GM21515 (cell line): ENCODE measurements at regions not wholly inside any gene's neighbourhood (a gene's known extent, or its start where the extent isn't known, plus 50 kb on each side); places are given as distances from the start of the nearest gene placed in this dataset.

Experiments used
- ATAC-seq: cut with Tn5 transposase; IDR thresholded peaks from one replicate; pipeline ENCODE4 v1.9.1; 2021; ENCODE audit not compliant: unreplicated experiment

DNA sequence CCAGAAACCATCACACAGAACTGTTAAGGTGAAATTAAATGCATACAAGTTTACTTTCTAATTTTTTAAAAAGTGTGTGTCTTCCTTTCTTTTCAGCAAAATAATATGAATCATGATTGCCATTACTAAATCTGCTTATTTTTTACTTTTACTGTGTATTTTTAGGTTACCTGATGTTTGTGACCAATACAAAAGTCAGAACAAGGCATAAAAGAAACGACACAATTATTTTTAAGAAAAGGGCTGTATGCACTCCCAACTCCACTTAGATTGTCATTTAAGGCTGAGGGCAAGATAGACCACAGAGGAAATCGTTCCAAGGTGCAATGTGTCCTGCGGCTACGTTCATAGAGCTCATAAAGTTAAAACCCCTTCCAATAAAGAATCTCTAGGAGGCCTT lies 797.0 kb downstream of the TDRD15 start:
- no peak for ATAC-seq

DNA sequence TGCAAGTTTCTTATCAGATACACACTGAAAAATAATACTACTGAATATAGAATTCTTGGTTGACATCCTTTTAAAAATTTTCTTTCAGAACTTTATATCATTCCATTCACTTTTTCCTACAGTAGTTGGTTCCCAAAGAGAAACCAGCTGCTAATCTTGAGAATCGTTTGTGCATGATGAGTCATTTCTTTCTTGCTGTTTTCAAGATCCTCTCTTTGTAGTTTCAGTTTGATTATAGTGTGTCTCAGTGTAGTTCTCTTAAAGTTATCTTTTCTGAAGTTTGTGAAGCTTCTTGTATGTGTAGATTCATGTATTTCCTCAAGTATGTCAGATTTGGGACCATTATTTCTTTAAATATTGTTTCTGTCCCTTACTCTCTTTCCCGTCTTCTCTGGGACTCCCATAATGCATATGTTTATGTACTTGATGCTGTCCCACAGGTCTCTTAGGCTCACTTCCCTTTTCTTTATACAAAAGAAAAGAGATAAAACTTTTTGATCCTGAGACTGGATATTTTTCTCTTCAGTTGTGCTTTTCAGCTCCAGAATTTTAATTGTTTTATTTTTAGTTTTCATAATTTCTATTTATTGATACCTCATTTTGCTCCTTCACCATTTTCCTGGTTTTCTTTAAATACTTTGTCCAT lies 801.0 kb downstream of the TDRD15 start:
- ATAC-seq: no peak

DNA sequence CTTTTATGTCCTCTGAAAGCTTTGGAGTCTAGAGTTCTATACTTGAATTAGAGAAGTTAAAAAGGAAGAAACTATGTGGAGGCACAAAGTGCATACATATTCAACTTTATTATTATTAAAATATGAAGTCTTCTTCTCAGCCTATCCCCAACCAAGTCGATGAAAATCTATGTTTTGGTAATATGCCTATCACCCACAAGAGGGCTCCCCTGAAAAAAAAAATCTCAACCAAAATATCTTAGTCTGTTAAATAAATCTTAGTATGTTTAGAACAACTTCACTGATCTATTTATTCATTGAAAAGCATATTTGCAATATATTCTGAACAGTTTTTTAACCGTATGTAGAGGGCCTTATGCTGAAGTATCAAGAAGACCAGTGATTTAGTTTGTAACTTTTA lies 804.5 kb downstream of the TDRD15 start:
- no peak for ATAC-seq

DNA sequence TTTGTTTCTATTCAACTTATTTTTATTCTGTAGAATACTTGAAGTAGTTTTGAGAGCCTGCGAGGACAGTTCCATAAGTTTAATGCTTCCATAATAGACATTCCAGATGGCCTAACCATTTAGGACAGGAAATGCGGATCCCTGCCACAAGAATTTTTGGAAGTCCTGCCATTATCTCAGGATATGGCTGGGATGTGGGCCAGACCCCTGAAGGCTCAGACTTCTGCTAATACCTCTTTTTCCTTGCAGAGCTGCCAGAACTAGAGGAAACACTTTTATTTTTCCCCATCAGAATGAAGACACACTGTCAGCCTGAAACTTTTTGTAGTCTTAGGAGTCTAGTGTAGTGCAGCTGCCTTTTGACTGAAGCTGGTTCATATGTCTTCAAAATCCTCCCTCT lies 806.5 kb downstream of the TDRD15 start:
- no peak for ATAC-seq

- no peak for ATAC-seq
These were observed 816.2 kb downstream of the TDRD15 start for GRCh38 chr2:21939967-21940366.

GRCh38 chr2:21944536-21944935 lies 820.8 kb downstream of the TDRD15 start:
- ATAC-seq: no peak

DNA sequence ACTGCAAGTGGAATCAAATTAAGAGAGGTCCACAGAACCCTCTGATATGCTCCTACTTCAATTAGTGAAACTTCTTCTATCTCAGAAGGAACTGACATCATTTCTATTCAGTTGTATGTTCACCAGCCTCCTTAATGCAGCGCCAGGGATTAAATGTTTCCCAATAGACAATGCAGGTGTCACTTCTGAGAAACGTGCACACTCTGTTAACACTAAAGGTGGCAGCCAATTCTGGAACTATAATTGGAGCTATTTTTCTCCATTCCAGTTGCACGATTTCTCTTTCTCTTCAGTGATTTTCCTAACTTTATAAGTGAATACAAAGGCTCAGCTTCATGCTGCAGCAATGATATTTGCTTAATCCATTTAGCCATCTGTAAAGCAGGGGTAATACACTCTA lies 821.9 kb downstream of the TDRD15 start:
- no peak for ATAC-seq

DNA sequence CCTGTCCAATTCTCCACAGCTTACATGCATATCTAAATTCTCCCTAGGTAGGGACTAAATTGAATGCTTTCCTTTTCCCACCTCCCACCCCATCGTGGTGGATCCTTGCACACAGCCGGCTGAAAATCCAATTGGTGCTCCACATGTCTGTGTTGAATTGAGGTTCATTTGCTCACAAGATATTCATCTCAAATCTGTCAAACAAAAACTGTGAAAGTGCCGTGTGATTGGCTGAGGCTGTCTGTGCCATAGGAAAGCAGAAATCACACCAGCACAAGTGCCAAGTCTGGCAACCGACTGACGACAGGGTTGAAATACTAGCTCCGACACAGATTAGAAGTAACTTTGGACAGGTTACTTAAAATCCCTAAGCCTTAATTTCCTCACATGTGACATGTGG lies 823.3 kb downstream of the TDRD15 start:
- ATAC-seq: no peak

DNA sequence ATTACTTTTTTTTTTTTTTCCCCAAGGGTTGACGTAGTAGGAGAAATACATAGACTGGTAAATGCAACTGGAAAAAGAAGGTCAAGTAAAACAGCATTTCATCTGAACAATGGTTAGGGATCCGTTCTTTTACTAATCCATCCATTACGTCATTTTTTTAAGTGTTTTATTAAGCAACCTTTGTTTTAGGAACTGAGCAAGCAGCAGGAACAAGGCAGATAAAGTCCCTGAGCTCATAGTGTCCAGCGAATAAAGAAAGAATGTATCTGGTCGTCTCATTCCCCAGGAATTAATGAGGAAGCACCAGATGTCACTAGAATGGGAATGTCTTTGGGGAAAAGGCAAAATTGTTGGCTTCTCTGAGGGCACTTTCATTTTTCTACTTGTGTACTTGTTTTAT lies 842.4 kb downstream of the TDRD15 start:
- ATAC-seq: no peak

DNA sequence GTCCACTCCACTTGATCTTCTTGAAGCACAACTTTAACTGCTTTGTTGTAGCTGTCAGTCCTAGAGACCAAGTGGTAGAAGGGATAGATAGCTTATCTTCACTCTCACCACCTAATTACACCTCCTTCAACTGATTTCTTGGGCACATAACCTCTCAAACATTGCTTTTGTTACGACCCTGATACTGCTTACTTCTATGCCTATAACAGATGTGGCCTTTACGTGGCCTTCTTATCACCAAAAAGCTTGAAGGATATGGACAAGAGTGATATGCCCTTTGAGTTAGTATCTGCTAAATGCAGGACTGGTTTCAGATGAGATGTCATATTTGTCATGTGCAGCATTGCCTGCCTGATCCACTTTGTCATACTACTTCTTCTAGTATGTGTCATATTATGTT lies 847.2 kb downstream of the TDRD15 start:
- ATAC-seq: no peak

DNA sequence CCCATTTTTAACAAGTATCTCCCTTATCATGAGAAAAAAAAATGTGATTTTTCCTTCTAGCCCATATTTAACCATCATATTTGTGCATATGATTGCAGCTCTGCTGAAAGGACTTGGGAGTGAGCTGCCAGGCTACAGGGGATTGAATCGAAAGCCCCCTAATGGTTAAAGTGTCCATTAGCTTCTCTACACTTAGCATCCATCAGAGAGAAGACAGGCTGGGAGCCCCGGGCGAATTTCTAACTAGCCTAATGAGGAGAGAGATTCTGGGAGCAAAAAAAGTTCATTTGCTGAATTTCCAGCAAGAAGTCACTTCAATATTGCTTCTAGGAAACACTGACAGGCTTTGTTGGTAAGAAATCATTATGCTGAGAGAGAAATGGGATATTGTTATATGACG lies 848.8 kb downstream of the TDRD15 start:
- ATAC-seq: no peak

DNA sequence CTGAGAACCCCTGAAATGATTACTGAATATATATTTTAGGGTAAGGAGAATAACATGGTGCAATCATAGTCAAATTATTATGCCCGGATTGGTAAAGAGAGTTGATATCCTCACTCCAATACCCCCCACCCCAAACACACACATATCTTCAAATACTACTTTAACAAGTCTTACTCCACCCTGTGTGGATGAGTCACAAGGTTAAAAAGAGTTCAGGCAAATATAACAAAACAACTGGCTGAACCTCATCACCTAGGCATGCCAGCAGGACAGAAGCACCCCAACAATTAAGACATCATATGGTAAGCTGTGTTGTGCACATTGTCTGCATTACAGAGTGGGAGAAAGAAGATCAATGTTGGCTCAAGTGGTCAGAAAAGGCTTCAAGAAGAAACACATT lies 857.4 kb downstream of the TDRD15 start:
- ATAC-seq: no peak

- ATAC-seq: no peak
These were observed 869.2 kb downstream of the TDRD15 start for GRCh38 chr2:21993002-21993401.

GRCh38 chr2:21996339-21996738 lies 872.6 kb downstream of the TDRD15 start:
- ATAC-seq: no peak

DNA sequence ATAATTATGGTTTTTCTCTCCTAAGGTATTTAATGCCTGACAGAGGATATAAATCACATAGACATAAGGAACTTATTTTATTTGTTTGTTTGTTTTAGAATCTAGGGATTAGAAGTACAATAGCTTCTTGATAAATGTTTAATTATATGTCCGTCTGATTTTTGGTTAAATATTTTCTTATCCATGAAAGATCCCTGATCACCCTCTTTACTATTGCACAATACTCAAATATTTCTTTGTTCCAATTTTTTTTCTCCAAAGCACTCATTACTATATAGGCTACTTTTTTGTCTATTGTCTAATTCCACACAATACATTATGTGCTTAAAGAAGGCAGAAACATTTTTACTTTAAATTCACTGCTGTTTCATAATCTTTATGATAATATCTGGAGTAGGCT lies 875.8 kb downstream of the TDRD15 start:
- ATAC-seq: no peak

- ATAC-seq: no peak
These were observed 878.3 kb downstream of the TDRD15 start for GRCh38 chr2:22002066-22002465.

GRCh38 chr2:22003270-22003669 lies 879.5 kb downstream of the TDRD15 start:
- ATAC-seq: no peak

- ATAC-seq: no peak
These were observed 887.3 kb downstream of the TDRD15 start for GRCh38 chr2:22011048-22011447.

GRCh38 chr2:22020091-22020742 lies 896.4 kb downstream of the TDRD15 start:
- ATAC-seq: no peak

GRCh38 chr2:22027345-22028005 lies 903.7 kb downstream of the TDRD15 start:
- no peak for ATAC-seq

DNA sequence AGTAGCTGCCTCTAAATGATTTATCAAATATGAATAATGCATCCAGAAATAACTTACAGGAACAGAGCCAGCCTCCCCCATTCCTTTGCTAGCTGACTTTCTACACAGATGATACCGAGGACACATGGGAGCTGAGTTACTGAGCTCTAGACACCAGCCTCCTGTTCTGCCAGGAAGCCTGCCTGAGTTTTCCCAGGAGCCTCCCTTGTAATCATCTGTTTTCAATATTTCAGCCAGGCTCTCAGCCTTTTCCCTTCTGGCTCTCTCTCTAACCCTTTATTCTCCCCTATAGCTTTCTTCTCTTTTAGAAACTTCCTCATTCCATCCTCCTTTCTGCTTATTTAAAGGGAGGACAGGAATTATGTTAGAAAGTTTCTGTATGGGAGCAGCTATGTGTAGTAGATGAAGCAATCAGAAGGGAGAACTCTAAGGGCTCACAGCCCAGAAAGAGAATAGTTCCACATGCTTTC lies 911.6 kb downstream of the TDRD15 start:
- no peak for ATAC-seq

DNA sequence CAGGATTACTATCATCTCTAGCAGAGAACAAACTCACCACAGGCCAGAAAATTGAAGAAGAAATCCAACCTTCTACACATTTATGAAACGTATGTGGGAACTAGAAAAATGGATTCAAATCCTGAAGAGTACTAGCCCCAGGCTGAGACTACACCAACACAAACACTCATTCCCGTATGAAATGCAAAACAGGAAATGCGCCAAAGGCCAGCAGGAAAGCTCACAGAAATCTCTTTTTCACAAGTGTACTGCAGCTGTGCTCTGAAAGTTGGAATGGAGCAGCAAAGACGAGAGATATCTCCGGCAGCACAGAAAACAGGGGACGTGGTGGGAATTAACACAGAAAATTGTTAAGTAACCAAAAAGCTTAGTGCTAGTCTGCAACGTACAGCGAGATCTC lies 913.5 kb downstream of the TDRD15 start:
- ATAC-seq: no peak
